HepG2 (cell line): ENCODE measurements at regions not wholly inside any gene's neighbourhood (a gene's known extent, or its start where the extent isn't known, plus 50 kb on each side); places are given as distances from the start of the nearest gene placed in this dataset.

Experiments used
- ARHGAP35 ChIP-seq: sonication (generic); formaldehyde crosslinking; IDR thresholded peaks from 2 replicates; pipeline ENCODE4 v1.9.0; 2022; ENCODE audit warnings: mild to moderate bottlenecking, inconsistent platforms, moderate library complexity, missing genetic modification reagents, borderline replicate concordance
- ATAD3A ChIP-seq: sonication (generic); formaldehyde crosslinking; IDR thresholded peaks from 2 replicates; pipeline ENCODE4 v1.4.0; 2020; ENCODE audit warnings: missing genetic modification reagents
- FOXO1 ChIP-seq: sonication (generic); formaldehyde crosslinking; IDR thresholded peaks from 2 replicates; pipeline ENCODE4 v1.4.0; 2020; ENCODE audit warnings: missing genetic modification reagents
- GATA4 ChIP-seq: sonication (generic); IDR thresholded peaks from 2 replicates; pipeline ENCODE4 v1.6.1; 2016; ENCODE audit warnings: antibody characterized with exemption, low read depth, borderline replicate concordance
- HCFC1 ChIP-seq: fragments of 150-350 bp; IDR thresholded peaks from 2 replicates; pipeline ENCODE4 v1.6.1; 2014; ENCODE audit warnings: low read depth, low read length
- HNF4G ChIP-seq, 2 experiments: sonication (generic) in 1 of 2; formaldehyde crosslinking in 1 of 2; IDR thresholded peaks; 2 replicates each; pipeline versions ENCODE4 v1.4.0 to v1.6.1; 2011 to 2020; ENCODE audit warnings: borderline replicate concordance in 2 of 2, low read depth in 2 of 2, mild to moderate bottlenecking in 2 of 2, low read length in 1 of 2, missing genetic modification reagents in 1 of 2, moderate library complexity in 1 of 2
- MIER2 ChIP-seq: IDR thresholded peaks from 2 replicates; pipeline ENCODE4 v1.6.1; 2016; ENCODE audit warnings: missing biosample characterization, missing genetic modification reagents
- NFE2 ChIP-seq: sonication (generic); formaldehyde crosslinking; IDR thresholded peaks from 2 replicates; pipeline ENCODE4 v1.4.0; 2020; ENCODE audit warnings: missing genetic modification reagents
- NR2F2 ChIP-seq: IDR thresholded peaks from 2 replicates; pipeline ENCODE4 v1.6.1; 2012; ENCODE audit warnings: low read depth, inconsistent platforms, borderline replicate concordance
- NR2F6 ChIP-seq, 2 experiments: IDR thresholded peaks; 2 replicates each; pipeline ENCODE4 v1.6.1; 2016; ENCODE audit warnings: antibody characterized with exemption in 1 of 2, mild to moderate bottlenecking in 1 of 2
- POLR2AphosphoS5 ChIP-seq: IDR thresholded peaks from 2 replicates; pipeline ENCODE4 v1.6.1; 2012; ENCODE audit warnings: low read depth, low read length
- RFXAP ChIP-seq: sonication (generic); formaldehyde crosslinking; IDR thresholded peaks from 2 replicates; pipeline ENCODE4 v1.4.0; 2020; ENCODE audit warnings: missing genetic modification reagents, borderline replicate concordance
- SKI ChIP-seq: fragments of 450-650 bp; IDR thresholded peaks from one replicate; pipeline ENCODE4 v1.6.1; 2018; ENCODE audit warnings: mild to moderate bottlenecking; ENCODE audit not compliant: partially characterized antibody
- TARDBP ChIP-seq: sonication (generic); formaldehyde crosslinking; IDR thresholded peaks from 2 replicates; pipeline ENCODE4 v1.8.0; 2022; ENCODE audit warnings: mild to moderate bottlenecking, missing genetic modification reagents
- TCF12 ChIP-seq, 2 experiments: fragments of 450-650 bp in 1 of 2; sonication (generic) in 1 of 2; formaldehyde crosslinking in 1 of 2; IDR thresholded peaks; 2 replicates each; pipeline versions ENCODE4 v1.6.1 to v1.8.0; 2017 to 2022; ENCODE audit warnings: antibody characterized with exemption in 1 of 2, mild to moderate bottlenecking in 1 of 2, missing genetic modification reagents in 1 of 2, moderate library complexity in 1 of 2
- ZBTB20 ChIP-seq: sonication (generic); formaldehyde crosslinking; IDR thresholded peaks from 2 replicates; pipeline ENCODE4 v1.8.1; 2023; ENCODE audit warnings: missing genetic modification reagents, low read depth, mild to moderate bottlenecking, borderline replicate concordance
- ZC3H4 ChIP-seq: sonication (generic); formaldehyde crosslinking; IDR thresholded peaks from 2 replicates; pipeline ENCODE4 v1.4.0; 2020; ENCODE audit warnings: missing genetic modification reagents, borderline replicate concordance
- ZFP91 ChIP-seq: sonication (generic); formaldehyde crosslinking; IDR thresholded peaks from 2 replicates; pipeline ENCODE4 v1.9.0; 2022; ENCODE audit warnings: missing genetic modification reagents, mild to moderate bottlenecking, borderline replicate concordance
- ZNF10 ChIP-seq: sonication (generic); formaldehyde crosslinking; IDR thresholded peaks from 2 replicates; pipeline ENCODE4 v1.4.0; 2020; ENCODE audit warnings: mild to moderate bottlenecking, low read depth, missing genetic modification reagents, borderline replicate concordance
- ZNF317 ChIP-seq: sonication (generic); formaldehyde crosslinking; IDR thresholded peaks from 2 replicates; pipeline ENCODE4 v1.5.0; 2020; ENCODE audit warnings: mild to moderate bottlenecking, missing genetic modification reagents
- ZNF331 ChIP-seq: sonication (generic); formaldehyde crosslinking; IDR thresholded peaks from 2 replicates; pipeline ENCODE4 v1.4.0; 2020; ENCODE audit warnings: missing genetic modification reagents
- ZNF333 ChIP-seq: sonication (generic); formaldehyde crosslinking; IDR thresholded peaks from 2 replicates; pipeline ENCODE4 v1.4.0; 2020; ENCODE audit warnings: mild to moderate bottlenecking, missing genetic modification reagents, borderline replicate concordance
- ZNF512B ChIP-seq: sonication (generic); formaldehyde crosslinking; IDR thresholded peaks from 2 replicates; pipeline ENCODE4 v1.5.1; 2020; ENCODE audit warnings: missing genetic modification reagents, mild to moderate bottlenecking, borderline replicate concordance
- ZNF850 ChIP-seq: sonication (generic); formaldehyde crosslinking; conservative IDR thresholded peaks from 2 replicates; pipeline ENCODE4 v1.9.0; 2021; ENCODE audit warnings: mild to moderate bottlenecking, missing genetic modification reagents
- ZSCAN25 ChIP-seq: sonication (generic); formaldehyde crosslinking; IDR thresholded peaks from 2 replicates; pipeline ENCODE4 v1.8.0; 2022; ENCODE audit warnings: mild to moderate bottlenecking, missing genetic modification reagents
- ZSCAN30 ChIP-seq: sonication (generic); formaldehyde crosslinking; IDR thresholded peaks from 2 replicates; pipeline ENCODE4 v1.5.0; 2020; ENCODE audit warnings: mild to moderate bottlenecking, missing genetic modification reagents

GRCh38 chr1:38246955-38247952, 200.7 kb upstream of the POU3F1 start (continued):
- TF ChIP-seq ZSCAN25 (CRISPR knock-in tag), result no peak
- 0 out of 2 replicates have a peak, but pooled peaks have one; percentile 24 for TF ChIP-seq RFXAP (CRISPR knock-in tag)
- TF ChIP-seq GATA4, result no peak
- TF ChIP-seq ZNF317 (CRISPR knock-in tag), result no peak
- 0 out of 2 replicates have a peak, but pooled peaks have one; percentile 21 for TF ChIP-seq FOXO1 (CRISPR knock-in tag)
- TF ChIP-seq ZNF850 (CRISPR knock-in tag), result no peak
- peak; percentile 92 for TF ChIP-seq ZSCAN30 (CRISPR knock-in tag)
- TF ChIP-seq ZFP91 (CRISPR knock-in tag), result no peak
- no peak for TF ChIP-seq NFE2 (CRISPR knock-in tag)
- TF ChIP-seq TCF12 (IDR thresholded peaks at IDR 0.05), result no peak
- TF ChIP-seq TCF12 (CRISPR knock-in tag; IDR thresholded peaks at IDR 0.05), result no peak
- no peak for TF ChIP-seq ZBTB20 (CRISPR knock-in tag)
- TF ChIP-seq TARDBP (CRISPR knock-in tag), result no peak
- TF ChIP-seq ARHGAP35 (CRISPR knock-in tag), result no peak
- no peak for TF ChIP-seq ZC3H4 (CRISPR knock-in tag)
- no peak for TF ChIP-seq ZNF333 (CRISPR knock-in tag)
- peak; percentile 38; the same call in 1 of the 2 replicates for TF ChIP-seq ZNF512B (CRISPR knock-in tag)
- TF ChIP-seq ZNF331 (CRISPR knock-in tag), result peak; percentile 37; the same call in 1 of the 2 replicates
- TF ChIP-seq HNF4G (IDR thresholded peaks at IDR 0.05; ENCODE audit: borderline replicate concordance, low read depth, low read length), result peak; percentile 38; the same call in 1 of the 2 replicates
- no peak for TF ChIP-seq HNF4G (CRISPR knock-in tag; IDR thresholded peaks at IDR 0.05; ENCODE audit: borderline replicate concordance, low read depth)
- peak; percentile 29 for TF ChIP-seq SKI
- TF ChIP-seq MIER2, result no peak
- TF ChIP-seq ATAD3A (CRISPR knock-in tag), result no peak
- no peak for TF ChIP-seq POLR2AphosphoS5
- peak; percentile 59; the same call in 1 of the 2 replicates for TF ChIP-seq NR2F2
- no peak for TF ChIP-seq ZNF10 (CRISPR knock-in tag)
- no peak for TF ChIP-seq HCFC1
- TF ChIP-seq NR2F6 (IDR thresholded peaks at IDR 0.05), result peak; percentile 87
- peak; percentile 84 for TF ChIP-seq NR2F6 (CRISPR knock-in tag; IDR thresholded peaks at IDR 0.05)
